ENCODE measurements at regions not wholly inside any gene's neighbourhood (a gene's known extent, or its start where the extent isn't known, plus 50 kb on each side); places are given as distances from the start of the nearest gene placed in this dataset.

- TF ChIP-seq, protein P1, sequence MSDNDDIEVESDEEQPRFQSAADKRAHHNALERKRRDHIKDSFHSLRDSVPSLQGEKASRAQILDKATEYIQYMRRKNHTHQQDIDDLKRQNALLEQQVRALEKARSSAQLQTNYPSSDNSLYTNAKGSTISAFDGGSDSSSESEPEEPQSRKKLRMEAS (IDR thresholded peaks at IDR 0.05; ENCODE audit: insufficient read depth, insufficient read length) = no peak
- TF ChIP-seq CTCF (IDR thresholded peaks at IDR 0.05; ENCODE audit: extremely low read depth in 1 of 2, insufficient read depth in 1 of 2, low read depth in 1 of 2, low read length in 2 of 2) = no peak
- TF ChIP-seq EZH2 (IDR thresholded peaks at IDR 0.05; ENCODE audit: borderline replicate concordance, low read depth, low read length, severe bottlenecking) = no peak
- no peak for TF ChIP-seq POLR2AphosphoS5 (IDR thresholded peaks at IDR 0.05; ENCODE audit: insufficient read depth, low read depth, low read length)
These were observed 185.8 kb downstream of the HS3ST3A1 start for GRCh38 chr17:13415871-13416416.

Data from endothelial cell of umbilical vein (primary cell).